Activated CD8-positive, alpha-beta memory T cell treated with anti-CD3 and anti-CD28 coated beads, Interleukin-2, amount 50 U/mL, for 1 hour (primary cell): ENCODE measurements at regions not wholly inside any gene's neighbourhood (a gene's known extent, or its start where the extent isn't known, plus 50 kb on each side); places are given as distances from the start of the nearest gene placed in this dataset.
"Not testable (repeated sequence)": the region's sequence is repeated elsewhere in the genome, so short reads cannot be mapped to it uniquely, and the experiment has no call there.

Source experiments
- DNase-seq: peaks from one replicate; pipeline ENCODE4 v3.0.0-alpha.2; 2020; ENCODE audit errors: extremely low read depth

GRCh38 chr9:129457325-129457779, 163.5 kb downstream of the C9orf50 start:
- DNase-seq = no peak

- DNase-seq = no peak
Measured at GRCh38 chr9:129456549-129457324, 164.2 kb downstream of the C9orf50 start.

- no peak for DNase-seq
Measured at GRCh38 chr9:129455151-129455995, 165.5 kb downstream of the C9orf50 start.

- no peak for DNase-seq
Measured at GRCh38 chr9:129454467-129455067, 166.3 kb downstream of the C9orf50 start.

DNA sequence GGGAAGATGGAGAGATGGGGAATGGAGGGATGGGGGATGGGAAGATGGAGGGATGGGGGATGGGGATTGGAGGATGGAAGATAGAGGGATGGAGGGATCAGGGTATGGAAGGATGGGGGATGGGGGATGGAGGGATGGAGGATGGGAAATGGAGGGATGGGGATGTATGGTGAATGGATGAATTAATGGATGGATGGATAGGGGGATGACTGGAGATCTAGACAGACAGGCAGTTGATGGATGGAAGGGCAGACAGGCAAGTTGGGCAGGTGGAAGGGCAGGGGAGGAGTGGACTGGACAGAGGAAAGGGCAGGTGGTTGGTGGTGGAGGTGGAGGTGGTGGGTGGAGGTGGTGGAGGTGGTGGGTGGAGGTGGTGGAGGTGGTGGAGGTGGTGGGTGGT, 167.2 kb downstream of the C9orf50 start:
- DNase-seq = no peak

DNA sequence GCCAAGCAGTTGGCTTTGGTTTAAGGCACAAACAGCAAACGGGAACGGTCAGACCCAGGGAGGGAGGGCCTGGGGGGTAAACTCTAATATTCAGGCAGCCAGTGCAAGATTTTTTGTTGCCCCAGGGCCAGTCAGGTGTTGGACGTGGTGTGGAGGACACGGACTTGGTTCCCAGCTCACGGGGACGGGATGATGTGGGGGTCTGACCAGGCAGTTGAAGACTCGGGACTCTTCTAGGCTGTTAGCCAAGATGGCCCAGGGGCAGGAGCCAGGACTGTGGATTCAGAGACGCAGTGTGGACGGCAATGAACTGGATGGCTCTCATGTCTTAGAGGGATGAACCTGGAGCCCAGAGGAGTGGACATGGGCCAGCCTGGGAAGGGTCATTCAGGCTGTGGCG, 169.2 kb downstream of the C9orf50 start:
- no peak for DNase-seq

DNA sequence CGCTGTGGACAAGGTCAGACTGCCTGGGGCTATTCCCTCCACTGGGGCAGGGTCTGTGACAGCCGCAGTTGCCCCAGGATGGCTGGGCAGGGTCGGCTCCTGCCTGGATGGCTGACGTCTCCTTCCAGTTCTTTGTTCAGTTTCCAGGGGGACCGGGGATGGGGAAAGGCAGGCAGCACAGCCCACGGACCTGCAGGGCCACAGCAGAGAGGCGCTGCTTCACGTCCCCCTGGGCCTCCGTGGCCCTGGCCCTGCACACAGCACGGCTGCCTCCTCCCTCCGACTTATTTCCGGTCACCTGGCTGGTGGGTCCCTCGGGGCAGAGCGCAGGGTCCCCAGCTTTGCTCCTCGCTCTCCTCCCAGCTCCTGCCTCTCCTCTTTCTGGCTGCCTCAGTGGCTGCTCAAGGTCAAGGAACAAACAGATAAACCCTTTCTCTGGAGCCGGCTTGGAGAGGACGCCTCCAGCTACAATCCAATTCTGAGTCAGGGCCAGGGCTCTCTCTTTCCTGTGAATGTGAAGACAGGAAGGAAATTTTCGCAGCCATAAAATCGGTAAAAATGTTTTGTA, 169.7 kb downstream of the C9orf50 start:
- no peak for DNase-seq

DNA sequence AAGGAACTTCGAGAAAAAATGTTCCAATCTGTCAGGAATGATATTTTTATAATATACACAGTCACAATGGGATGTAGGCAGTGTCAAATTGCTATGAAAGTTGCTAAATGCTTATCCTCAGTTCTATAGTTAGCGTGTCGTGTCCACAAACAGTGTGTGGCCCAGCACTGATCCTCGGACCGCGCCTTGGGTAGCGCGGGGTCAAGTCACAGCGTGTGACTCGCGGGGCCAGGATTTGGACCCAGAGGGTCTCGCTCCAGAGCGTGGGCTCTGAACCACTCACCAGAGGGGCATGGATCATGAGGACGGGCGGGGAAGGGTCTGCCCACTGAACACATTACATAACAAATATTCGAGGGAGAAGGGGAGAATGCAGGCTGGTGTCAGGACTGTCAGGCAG, 171.8 kb downstream of the C9orf50 start:
- no peak for DNase-seq

DNA sequence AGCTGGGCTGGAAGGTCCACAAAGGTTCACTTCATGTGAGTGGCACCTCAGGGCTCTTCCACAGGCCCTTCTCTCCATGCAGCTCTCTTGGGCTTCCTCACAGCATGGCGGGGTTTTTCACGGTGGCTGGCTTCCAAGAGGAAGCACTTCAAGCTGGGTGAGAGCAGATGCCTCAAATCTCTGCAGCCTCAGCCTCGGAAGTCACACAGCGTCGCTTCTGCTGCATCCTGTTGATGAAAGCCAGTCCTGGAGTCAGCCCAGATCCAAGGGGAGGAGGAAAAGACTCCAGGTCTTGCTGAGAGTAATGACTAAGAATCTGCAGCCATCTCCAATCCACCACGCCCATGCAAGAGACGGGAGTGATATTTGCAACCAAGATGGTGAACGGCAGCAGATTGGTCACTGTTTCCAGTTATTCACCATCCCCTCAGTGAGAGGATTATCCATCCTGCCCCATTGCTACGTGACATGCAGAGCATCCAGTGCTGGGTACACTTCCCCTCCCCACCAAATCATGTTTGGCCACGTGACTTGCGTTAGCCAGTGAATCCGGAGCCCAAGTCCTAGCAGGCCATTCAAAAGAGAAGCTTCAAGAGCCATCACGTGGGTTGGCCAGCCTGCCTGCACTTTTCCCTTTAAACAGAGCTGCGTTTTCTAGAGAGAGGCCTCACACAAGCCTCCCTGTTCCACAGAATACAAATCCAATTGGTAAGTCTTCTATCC, 173.9 kb downstream of the C9orf50 start:
- no peak for DNase-seq

DNA sequence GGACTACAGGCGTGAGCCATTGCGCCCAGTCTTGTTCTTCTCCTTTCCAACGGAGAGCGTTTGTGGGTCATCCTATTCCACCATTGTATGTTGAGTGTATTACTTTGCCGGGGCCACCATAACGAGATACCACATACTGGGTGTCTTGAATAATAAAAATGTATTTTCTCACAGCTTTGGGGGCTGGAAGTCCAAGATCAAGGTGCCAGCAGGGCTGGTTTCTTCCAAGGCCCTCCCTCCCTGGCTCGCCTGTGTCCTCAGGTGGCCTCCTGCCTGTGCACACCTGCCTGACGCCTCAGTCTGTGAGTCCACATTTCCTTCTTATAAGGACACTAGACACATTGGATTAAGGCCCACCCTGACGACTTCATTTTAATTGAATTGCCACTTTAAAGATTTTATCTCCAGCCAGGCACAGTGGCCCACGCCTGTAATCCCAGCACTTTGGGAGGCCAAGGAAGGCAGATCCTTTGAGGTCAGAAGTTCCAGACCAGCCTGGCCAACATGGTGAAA, 175.1 kb downstream of the C9orf50 start:
- DNase-seq = no peak

- DNase-seq = not testable (repeated sequence)
Measured at GRCh38 chr9:129443515-129444164, 177.3 kb downstream of the C9orf50 start.

DNA sequence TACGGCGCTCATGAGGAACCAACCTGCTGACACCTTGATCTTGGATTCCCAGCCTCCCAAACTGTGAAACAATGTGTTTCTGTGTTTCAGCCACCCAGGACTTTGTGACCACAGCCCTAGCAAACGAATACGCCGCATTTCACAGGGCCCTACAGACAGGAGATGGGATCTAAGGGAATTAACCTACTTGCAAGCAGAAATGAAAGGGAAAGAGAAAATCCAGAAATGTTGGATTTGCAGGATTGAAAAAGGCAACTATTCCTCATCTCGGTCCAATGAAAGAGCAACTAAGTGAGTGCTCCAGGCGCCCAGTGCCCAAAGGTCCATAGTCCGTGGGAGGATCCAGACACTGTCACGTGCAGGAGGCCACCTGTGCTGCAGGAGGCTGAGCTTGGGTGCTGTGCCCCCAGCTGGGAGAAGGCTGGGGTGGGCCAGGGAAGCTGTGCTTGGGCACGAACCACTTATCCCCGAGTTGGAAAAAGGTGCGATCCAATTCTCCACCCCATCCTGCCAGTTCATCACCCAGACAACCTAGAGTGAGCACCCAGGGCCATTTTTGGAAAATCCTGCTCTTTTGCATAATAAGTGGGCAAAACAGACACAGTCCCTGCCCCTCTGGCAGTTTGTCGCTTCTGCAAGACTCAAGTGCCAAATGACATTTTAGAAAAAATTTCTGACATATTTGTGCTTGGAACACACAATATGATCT, 177.9 kb downstream of the C9orf50 start:
- DNase-seq = no peak

GRCh38 chr9:129441852-129442251, 179.0 kb downstream of the C9orf50 start:
- no peak for DNase-seq

DNA sequence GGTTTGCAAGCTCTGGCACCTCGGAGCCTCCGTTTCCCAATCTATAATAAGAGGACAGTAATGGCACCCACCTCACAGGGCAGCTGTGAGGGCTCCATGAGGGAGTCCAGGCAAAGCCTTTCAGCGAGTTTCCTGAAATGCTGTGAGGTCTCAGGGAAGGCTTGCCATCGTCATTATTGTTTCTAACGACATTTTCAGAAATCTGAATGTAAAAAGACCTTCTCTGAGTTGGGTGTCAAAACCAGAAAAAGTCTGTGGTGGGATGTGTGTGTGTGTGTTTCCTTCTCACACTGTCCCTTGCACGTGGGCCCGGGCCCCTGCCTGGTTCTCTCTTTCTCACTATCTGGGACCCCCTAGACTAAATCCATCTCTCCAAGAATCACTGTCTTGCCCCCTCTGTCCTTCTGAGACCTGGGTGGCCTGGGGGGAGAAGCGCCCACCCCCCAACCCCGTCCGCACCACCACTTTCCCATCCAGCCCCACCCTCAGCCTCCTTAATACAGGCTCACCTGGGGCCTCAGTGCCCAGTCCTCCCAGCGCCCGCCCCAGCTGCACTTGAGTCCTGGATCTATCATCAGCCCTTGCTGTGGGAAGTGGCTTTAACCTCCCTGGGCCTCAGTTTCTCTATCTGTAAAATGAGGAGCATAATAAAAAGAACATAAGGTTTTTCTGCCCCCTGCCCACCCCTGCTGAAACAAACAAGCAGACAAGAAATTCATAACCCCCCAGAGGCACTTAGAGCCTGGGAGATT, 180.3 kb downstream of the C9orf50 start:
- no peak for DNase-seq

DNA sequence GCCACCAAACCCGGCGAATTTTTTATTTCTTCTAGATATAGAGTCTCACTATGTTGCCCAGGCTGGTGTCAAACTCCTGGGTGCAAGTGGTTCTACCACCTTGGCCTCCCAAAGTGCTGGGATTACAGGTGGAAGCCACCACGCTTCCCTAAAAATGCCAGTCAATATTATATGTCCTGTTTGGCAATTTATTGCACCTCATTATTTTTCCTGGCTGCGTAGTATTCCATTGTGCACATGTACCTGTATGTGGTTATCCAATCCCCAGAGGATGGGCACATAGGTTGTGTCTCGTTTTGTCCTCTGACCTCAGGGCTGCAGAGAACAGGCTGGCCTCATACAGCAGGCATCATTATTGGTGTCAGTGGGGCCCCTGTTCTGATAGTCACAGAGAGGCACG, 181.7 kb downstream of the C9orf50 start:
- DNase-seq = no peak

DNA sequence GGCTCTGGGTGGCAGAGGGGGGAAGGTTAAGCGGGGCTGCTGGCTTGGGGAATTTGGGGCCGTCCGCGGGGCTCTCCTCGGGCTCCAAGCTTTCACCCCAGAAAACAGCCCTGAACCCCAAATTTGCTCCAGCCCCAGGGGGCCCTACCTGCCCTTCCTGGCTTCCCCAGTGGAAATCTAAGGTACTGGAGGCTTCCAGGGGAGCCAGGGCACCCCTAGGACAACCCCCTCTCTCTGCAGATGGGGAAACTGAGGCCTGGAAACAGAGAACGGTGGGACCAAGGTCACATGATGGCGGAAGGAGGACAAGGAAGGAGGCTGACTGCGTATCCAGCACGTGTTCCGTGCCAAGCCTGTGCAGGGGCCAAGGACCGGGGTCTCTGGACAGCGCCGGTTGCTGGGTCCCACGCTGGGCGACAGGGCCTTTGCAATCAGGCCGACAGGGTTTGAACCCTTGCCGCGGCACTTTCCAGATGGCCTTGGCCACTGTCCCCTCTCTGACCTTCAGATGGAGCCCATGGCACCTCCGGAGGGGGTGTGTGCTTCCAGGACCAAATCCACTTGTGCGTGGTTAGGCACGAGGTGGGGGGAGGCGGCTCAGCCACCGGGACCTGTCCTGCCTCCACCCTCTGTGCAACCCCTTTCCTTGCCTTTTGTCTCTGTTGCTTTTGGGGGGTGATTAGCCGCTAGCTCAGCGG, 183.1 kb downstream of the C9orf50 start:
- no peak for DNase-seq

DNA sequence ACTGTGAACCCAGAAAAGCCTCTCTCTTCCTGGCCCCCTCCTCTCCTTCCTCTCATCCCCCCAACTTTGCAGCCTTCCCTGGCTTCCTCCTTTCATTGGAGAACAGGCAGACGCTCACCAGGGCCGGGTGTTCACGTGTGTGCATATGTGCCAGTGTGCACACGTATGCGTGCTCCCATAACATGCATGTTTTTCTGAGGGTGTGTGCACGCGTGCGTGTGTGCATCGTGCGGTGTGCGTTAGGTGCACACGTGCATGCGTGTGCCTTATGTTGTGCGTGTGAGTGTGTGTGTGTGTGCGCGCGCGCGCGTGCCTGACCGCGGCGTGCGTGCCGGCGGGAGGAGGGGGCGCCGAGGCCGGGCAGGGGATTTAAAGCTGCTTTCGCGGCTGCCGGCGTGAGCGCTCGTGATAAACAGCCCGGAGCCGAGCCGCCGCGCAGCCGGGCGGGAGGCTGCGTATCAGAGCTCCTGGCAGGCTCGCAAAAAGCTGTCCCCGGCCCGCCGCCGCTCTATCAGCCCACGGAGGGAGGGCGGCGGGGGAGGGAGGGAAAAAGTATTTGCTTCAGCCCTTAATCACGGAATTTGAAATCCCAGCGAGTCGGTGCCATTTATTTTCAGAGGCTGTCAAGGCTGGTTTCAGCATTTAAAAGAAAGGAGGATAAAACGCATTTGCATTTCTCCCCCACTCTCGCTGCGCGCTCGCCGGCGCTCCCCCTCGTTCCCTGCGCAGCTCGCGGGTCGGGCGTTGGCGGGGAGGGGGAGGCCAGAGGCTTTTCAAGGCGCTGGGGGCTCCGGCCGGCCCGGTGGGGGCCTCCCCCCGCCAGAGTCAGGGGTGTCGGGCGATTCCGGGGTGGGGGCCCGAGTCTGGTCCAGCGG, 183.9 kb downstream of the C9orf50 start:
- no peak for DNase-seq
